ENCODE measurements at regions not wholly inside any gene's neighbourhood (a gene's known extent, or its start where the extent isn't known, plus 50 kb on each side); places are given as distances from the start of the nearest gene placed in this dataset.

GRCh38 chr3:106327696-106328025, 458.8 kb upstream of the CBLB start:
- TF ChIP-seq POLR2A (IDR thresholded peaks at IDR 0.05; ENCODE audit: low read depth, low read length) (no peak), POLR2AphosphoS5 (IDR thresholded peaks at IDR 0.05; ENCODE audit: low read depth, low read length) (no peak), TAF1 (IDR thresholded peaks at IDR 0.05; ENCODE audit: low read depth, low read length) (no peak)

All from GM12891 (cell line).